ENCODE measurements at regions not wholly inside any gene's neighbourhood (a gene's known extent, or its start where the extent isn't known, plus 50 kb on each side); places are given as distances from the start of the nearest gene placed in this dataset.

DNA sequence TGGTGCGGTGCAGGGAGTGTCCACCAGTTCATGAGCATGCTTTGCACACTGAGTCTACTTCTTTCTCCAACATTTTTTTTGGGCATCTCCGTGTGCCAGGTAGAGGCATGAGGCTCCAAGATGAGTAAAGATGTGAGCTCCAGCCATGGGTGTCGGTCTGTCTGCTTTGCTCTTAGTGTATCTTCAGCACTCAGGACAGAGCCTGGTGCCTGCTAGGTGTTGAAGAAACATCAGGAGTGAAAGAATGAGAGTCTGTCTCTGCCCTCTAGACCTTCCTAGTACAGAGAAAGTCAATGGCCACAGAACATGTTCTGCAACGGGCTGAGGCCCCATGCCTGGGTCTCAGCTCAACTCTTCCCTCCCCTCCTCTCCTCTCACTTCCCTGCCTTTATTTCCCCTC is 486.5 kb downstream of the TBC1D22A start:
- no peak for DNase-seq (ENCODE audit: low read depth)

DNA sequence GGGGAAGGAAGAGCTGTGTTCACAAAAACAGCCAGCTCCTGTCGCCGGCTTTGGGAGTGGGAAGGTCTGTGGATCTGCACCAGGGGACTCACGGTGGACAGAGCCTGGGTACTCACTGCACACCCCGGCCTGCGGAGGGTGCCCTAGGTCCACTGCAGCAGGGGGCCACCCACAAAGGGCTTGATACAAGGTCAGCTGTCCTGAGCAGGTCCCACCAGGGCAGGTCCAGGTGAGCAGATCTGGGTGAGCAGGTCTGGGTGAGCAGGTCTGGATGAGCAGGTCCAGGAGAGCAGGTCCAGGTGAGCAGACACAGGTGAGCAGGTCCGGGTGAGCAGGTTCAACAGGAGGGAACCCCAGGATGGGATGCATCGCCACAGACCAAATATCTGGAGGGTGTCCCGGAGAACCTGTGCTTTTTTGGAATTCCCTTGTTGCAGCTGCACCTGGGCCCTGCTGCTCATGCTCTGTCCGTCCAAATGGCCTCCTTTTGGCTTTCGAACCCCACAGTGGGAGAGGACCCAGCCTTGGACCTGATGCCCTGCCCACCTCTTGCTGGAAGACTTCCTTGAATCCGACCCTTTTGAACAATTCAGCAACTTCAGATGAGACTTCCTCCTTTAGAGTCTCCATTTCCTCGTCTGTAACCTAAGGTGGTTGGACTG is 485.3 kb downstream of the TBC1D22A start:
- DNase-seq (ENCODE audit: low read depth), result no peak

DNA sequence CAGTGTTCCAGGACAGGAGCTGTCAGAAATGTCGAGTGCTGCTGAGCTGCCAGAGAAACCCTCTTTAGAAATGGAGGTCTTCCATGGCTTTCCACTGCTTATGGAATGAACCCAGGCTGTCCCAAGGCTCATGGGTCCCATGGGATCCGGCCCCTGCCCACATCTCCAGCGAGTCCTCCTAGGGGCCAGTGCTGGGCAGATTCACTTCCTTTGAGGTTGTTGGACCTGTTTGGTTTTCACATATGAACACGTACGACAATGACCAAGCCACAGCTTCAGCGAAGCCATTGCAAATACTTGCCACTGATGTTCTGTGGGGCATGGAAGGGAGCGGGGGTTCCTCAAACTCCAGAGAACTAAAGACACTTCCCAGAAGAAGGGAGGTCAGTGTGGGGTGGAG is 483.3 kb downstream of the TBC1D22A start:
- DNase-seq (ENCODE audit: low read depth), result no peak

GRCh38 chr22:47245286-47245685 is 482.8 kb downstream of the TBC1D22A start:
- no peak for DNase-seq (ENCODE audit: low read depth)

DNA sequence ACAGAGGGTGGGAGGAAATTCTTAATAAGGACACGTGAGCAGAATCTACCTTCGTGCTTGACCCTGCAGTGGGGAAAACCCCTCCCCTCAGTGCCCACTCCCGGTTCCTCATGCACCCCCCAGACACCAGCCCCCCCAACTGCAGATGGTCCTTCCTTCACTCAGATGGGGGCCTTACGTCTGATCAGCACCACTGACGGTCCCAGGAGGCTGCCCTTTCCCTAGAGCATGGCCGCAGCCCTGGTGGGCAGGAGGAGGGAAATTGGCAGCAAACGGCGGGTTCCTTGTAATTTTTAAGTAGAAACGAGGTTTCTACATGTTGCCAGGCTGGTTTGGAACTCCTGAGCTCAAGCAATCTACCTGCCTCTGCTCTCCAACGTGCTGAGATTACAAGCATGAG is 477.7 kb downstream of the TBC1D22A start:
- DNase-seq (ENCODE audit: low read depth), result no peak

DNA sequence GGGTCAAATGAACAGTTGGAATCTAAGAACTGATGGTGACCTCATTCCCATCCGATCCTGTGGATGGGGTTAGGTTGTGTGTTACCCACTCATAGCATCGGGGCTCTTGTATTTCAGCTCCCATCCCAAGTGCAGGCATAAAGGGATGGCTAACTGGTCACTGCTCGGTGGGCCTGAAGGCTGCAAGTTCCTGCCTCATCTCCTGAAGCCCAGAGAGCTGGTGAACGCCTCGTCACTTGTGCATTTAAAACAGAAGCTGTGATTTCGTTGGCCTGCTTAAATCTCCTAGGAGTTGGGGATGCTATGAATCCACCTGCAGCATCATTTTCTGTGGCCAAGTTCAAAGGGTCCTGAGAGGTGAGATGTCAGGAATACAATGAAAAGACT is 477.0 kb downstream of the TBC1D22A start:
- DNase-seq (ENCODE audit: low read depth), result no peak

GRCh38 chr22:47238690-47239473 is 476.4 kb downstream of the TBC1D22A start:
- DNase-seq (ENCODE audit: low read depth), result no peak

GRCh38 chr22:47237890-47238480 is 475.5 kb downstream of the TBC1D22A start:
- no peak for DNase-seq (ENCODE audit: low read depth)

- DNase-seq (ENCODE audit: low read depth), result no peak
Observed at GRCh38 chr22:47236718-47237117, 474.3 kb downstream of the TBC1D22A start.

GRCh38 chr22:47236161-47236560 is 473.7 kb downstream of the TBC1D22A start:
- DNase-seq (ENCODE audit: low read depth), result no peak

DNA sequence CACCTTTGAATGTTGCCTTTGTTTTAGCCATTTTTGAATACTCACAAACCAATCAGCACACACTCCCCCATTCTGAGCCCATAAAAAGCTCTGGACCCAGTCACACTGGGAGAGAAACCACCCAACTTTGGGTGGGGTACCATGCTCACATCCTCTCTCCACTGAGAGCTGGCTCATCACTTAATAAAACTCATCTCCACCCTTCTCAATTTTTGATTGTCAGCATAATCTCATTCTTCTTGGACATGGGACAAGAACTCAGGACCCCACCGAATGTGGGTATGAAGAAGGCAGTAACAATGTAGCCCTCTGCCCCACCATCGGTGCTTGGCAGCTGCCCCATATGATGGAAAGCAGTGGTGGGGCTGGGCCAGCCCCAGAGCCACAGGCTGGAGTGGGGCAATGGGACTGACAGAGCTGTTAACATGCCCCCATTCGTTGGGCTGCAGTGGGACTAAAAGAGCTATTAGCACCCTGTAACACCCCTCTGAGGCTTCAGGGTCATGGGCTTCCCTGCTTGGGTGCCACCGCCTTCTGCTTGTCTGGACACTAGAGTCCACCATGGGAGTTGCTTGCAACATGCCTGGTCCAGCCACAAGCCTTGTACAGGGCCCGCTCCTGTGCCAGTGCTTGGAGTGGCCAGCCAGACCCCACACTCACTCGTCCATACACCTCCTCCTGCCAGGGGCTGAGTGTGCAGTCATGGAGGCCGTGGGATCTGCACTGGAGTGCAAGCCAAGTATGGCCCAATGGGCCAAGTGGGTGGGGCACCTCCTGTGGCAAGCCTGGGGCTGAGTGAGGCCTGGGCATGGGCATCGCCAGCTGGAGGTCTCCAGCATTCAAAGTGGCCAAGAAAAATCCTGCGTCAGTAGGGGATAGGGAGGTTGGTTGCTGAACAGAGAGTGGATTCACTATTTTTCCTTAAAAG is 471.1 kb downstream of the TBC1D22A start:
- DNase-seq (ENCODE audit: low read depth), result no peak

GRCh38 chr22:47232753-47233152 is 470.3 kb downstream of the TBC1D22A start:
- no peak for DNase-seq (ENCODE audit: low read depth)

DNA sequence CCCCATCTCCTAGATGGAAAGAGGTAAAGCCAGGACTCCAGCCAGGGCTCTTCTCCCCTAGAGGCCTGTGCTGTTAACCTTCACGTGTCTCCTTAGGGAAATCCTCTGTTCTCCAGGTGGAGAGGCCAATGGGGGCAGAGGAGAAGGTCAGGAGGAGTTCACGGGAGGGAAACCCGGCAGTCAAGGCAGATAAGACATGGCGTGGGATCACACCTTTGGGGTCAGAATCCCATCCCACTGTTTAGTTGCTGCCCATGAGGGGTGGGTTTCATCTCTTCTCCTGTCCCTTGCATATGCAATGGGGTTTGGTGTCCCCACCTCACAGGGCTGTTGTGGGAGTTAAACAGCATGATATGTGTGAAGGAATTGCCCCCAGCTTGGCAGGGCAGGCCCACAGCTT is 469.7 kb downstream of the TBC1D22A start:
- DNase-seq (ENCODE audit: low read depth), result no peak

GRCh38 chr22:47231759-47232158 is 469.3 kb downstream of the TBC1D22A start:
- DNase-seq (ENCODE audit: low read depth), result no peak

DNA sequence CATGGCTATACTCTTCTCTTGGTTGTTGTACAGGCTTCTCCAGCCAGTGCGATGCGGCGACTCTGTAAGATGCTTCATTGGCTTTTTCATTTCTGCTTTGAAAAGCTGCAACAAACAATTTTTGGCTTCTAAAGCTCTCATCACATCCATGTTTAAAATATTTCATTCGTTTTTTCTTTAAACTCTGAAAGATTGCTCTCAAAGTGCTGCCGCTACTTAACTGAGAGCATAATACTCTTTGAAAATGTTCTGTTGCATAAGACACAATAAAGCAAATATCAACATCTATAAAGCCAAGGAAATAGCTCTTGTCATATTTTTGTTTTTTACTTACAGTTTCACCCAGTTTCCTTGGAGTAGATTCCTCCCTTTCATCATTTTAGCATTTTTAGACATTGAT is 468.3 kb downstream of the TBC1D22A start:
- DNase-seq (ENCODE audit: low read depth), result no peak

DNA sequence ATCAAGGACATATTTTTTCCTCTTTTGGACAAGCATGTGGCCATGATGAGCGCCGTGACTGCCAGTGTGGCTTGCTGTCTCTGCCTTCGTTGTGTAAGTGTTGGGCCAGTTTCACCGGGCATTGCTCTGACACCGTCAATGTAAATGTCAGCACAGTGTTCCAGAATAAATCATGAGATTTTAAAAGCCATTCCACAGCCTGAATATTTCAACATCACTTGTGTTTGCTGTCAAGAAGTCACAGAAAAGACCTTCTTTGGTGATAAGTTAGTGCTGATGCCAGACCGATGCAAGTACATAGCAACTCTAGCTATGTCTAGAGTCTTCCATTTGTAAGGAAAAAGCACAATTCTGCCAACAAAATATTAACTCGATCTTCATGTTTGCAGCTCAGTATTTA is 467.8 kb downstream of the TBC1D22A start:
- DNase-seq (ENCODE audit: low read depth), result no peak

DNA sequence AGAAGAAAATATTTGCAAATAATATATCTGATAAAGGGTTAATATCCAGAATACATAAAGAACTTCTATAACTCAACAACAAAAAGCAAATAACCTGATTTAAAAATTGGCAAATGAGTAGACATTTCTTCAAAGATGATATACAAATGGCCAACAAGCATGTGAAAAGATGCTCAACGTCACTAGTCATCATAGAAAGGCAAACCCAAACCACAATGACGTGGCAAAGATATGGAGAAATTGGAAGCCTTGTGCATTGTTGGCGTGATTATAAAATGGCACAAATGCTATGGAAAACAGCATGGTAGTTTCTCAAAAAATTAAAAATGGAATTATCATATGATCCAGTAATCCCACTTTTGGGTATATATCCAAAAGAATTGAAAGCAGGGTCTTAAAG is 466.3 kb downstream of the TBC1D22A start:
- no peak for DNase-seq (ENCODE audit: low read depth)

DNA sequence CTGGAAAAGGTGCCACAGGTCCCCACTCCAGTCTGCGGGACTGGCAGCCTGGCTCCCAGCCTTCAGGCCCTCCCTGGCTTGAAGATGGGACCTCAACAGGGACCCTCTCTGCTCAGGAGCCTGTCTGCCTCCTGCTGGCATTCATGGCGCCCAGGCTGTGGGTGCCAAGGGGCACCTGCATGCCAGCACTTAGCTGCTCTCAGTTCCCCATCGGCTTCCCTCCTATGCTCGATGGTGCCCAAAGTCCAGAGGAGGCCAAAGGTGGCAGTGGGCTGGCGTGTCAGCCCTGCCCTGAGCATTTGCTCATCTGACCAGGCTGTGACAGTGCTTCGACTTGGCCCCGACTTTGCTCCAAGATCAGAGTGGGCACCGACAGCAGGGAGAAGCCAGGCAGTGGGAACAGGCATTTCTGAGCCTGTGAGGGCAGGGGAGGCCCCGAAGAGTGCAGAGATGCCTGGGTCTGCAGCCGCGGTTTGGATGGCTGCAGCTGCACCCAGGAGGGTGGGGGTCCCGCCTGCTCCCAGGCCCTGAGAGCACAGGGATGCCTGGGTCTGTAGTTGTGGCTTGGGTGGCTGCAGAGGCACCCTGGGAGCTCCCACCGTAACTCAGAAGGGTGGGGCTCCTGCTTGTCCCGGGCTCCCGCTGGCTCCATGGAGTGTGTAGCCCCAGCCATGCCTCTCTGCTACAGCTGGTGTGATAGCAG is 463.6 kb downstream of the TBC1D22A start:
- no peak for DNase-seq (ENCODE audit: low read depth)

DNA sequence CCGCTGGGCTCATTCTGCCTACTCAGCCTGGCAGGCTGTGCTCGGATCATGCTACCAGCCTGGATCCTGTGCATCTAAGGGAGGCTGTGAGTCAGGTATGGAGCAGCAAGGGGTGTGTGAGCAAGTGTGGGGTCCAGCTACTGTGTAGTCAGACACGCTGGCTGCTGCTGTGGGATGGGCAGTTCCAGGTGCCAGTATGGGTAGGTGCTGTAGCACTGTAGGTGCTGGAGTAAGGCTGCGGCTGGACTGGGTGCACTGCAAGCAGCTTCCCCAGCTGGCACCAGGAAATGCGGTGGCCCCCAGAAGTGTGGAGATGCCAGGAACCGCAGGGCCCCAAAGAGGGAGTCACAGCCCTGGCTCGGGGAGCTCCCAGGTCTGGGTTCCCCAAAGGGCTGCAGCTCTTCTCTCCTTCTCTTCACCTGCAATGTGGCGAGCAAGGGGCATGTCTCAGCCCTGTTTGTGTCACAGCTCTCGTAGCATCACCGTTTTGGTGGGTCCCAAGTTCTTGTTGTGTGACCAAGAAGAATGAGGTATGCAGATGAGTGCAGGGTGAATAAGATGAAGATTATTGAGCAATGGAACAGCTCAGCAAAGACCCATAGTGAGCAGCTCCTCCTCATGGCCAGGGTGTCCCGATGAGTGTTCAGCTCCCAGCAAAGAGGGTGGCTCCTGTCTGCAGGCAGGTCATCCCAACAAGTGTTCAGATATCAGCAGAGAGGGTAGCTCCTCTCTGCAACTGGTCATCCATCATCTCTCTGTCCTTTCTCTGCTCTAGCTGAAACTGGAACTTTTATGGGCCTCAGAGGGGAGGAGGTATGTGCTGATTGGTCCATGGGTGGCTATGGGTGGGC is 462.9 kb downstream of the TBC1D22A start:
- no peak for DNase-seq (ENCODE audit: low read depth)
